ENCODE measurements at regions not wholly inside any gene's neighbourhood (a gene's known extent, or its start where the extent isn't known, plus 50 kb on each side); places are given as distances from the start of the nearest gene placed in this dataset.

GRCh38 chr11:44361813-44362212 lies 51.9 kb upstream of the ALX4 start:
- Histone ChIP-seq H3K27ac (replicated peaks) (no peak overlapping the region), H3K27me3 (ENCODE audit: insufficient read depth, poor library complexity, severe bottlenecking) (no peaks in the 10 kb centered on the region), H3K4me3 (replicated peaks; ENCODE audit: insufficient read depth, low read length) (no peak overlapping the region)
- no peak for TF ChIP-seq CTCF (IDR thresholded peaks at IDR 0.05; ENCODE audit: insufficient read depth, low read length)
- TF ChIP-seq POLR2AphosphoS5 (IDR thresholded peaks at IDR 0.05; ENCODE audit: low read depth): no peak
- DNase-seq (ENCODE audit: low read depth in 1 of 2, low spot score in 1 of 2): no peak

GRCh38 chr11:44363116-44363515 lies 53.2 kb upstream of the ALX4 start:
- Histone ChIP-seq H3K27me3 (ENCODE audit: insufficient read depth, poor library complexity, severe bottlenecking) (no peaks in the 10 kb centered on the region), H3K27ac (replicated peaks) (no peak overlapping the region), H3K4me3 (replicated peaks; ENCODE audit: insufficient read depth, low read length) (no peak overlapping the region)
- no peak for DNase-seq (ENCODE audit: low read depth in 1 of 2, low spot score in 1 of 2)
- TF ChIP-seq SPI1 (IDR thresholded peaks at IDR 0.05; ENCODE audit: borderline replicate concordance, low read depth): no peak
- no peak for TF ChIP-seq GABPA (IDR thresholded peaks at IDR 0.05; ENCODE audit: low read depth)
- TF ChIP-seq POLR2AphosphoS5 (IDR thresholded peaks at IDR 0.05; ENCODE audit: low read depth): no peak
- no peak for TF ChIP-seq REST (IDR thresholded peaks at IDR 0.05; ENCODE audit: insufficient replicate concordance, low read depth)
- TF ChIP-seq CTCF (IDR thresholded peaks at IDR 0.05; ENCODE audit: insufficient read depth, low read length): no peak

- Histone ChIP-seq H3K27ac (replicated peaks) (no peak overlapping the region), H3K27me3 (ENCODE audit: insufficient read depth, poor library complexity, severe bottlenecking) (no peaks in the 10 kb centered on the region), H3K4me3 (replicated peaks; ENCODE audit: insufficient read depth, low read length) (no peak overlapping the region)
- no peak for DNase-seq (ENCODE audit: low read depth in 1 of 2, low spot score in 1 of 2)
- TF ChIP-seq REST (IDR thresholded peaks at IDR 0.05; ENCODE audit: insufficient replicate concordance, low read depth) (no peak), SPI1 (IDR thresholded peaks at IDR 0.05; ENCODE audit: borderline replicate concordance, low read depth) (no peak), POLR2AphosphoS5 (IDR thresholded peaks at IDR 0.05; ENCODE audit: low read depth) (no peak), GABPA (IDR thresholded peaks at IDR 0.05; ENCODE audit: low read depth) (no peak), CTCF (IDR thresholded peaks at IDR 0.05; ENCODE audit: insufficient read depth, low read length) (no peak)
These were observed 54.7 kb upstream of the ALX4 start for GRCh38 chr11:44364596-44364995.

- Histone ChIP-seq H3K27me3 (ENCODE audit: insufficient read depth, poor library complexity, severe bottlenecking) (no peaks in the 10 kb centered on the region), H3K4me3 (replicated peaks; ENCODE audit: insufficient read depth, low read length) (no peak overlapping the region), H3K27ac (replicated peaks) (no peak overlapping the region)
- DNase-seq (ENCODE audit: low read depth in 1 of 2, low spot score in 1 of 2): no peak
- TF ChIP-seq REST (IDR thresholded peaks at IDR 0.05; ENCODE audit: insufficient replicate concordance, low read depth) (no peak), CTCF (IDR thresholded peaks at IDR 0.05; ENCODE audit: insufficient read depth, low read length) (no peak), SPI1 (IDR thresholded peaks at IDR 0.05; ENCODE audit: borderline replicate concordance, low read depth) (no peak), POLR2AphosphoS5 (IDR thresholded peaks at IDR 0.05; ENCODE audit: low read depth) (no peak), GABPA (IDR thresholded peaks at IDR 0.05; ENCODE audit: low read depth) (no peak)
These were observed 55.7 kb upstream of the ALX4 start for GRCh38 chr11:44365616-44366015.

Data from HL-60 (cell line).